SK-N-SH (cell line): ENCODE measurements at regions not wholly inside any gene's neighbourhood (a gene's known extent, or its start where the extent isn't known, plus 50 kb on each side); places are given as distances from the start of the nearest gene placed in this dataset.

Source experiments
- EZH2phosphoT487 ChIP-seq: fragments of 200-600 bp; sonication (generic); IDR thresholded peaks from 2 replicates; pipeline ENCODE4 v1.6.1; 2017; ENCODE audit warnings: low read depth, mixed run types, mild to moderate bottlenecking, antibody characterized with exemption, moderate library complexity, borderline replicate concordance
- GATA2 ChIP-seq: sonication (generic); formaldehyde crosslinking; IDR thresholded peaks from 2 replicates; pipeline ENCODE4 v1.5.0; 2020; ENCODE audit warnings: mild to moderate bottlenecking, missing genetic modification reagents
- JUND ChIP-seq: IDR thresholded peaks from 2 replicates; pipeline ENCODE4 v1.4.0; 2012
- NRF1 ChIP-seq: IDR thresholded peaks from 2 replicates; pipeline ENCODE4 v1.6.1; 2012; ENCODE audit warnings: low read depth, mild to moderate bottlenecking, low read length
- RAD21 ChIP-seq: IDR thresholded peaks from 2 replicates; pipeline ENCODE4 v1.6.1; 2012; ENCODE audit warnings: mild to moderate bottlenecking, low read length
- SIN3A ChIP-seq: IDR thresholded peaks from 2 replicates; pipeline ENCODE4 v1.6.1; 2012; ENCODE audit warnings: low read depth, mild to moderate bottlenecking, low read length, moderate library complexity, borderline replicate concordance
- SMC3 ChIP-seq: IDR thresholded peaks from 2 replicates; pipeline ENCODE4 v1.6.1; 2012; ENCODE audit warnings: low read depth, low read length, improper control_type of control experiment
- TAF1 ChIP-seq: IDR thresholded peaks from 2 replicates; pipeline ENCODE4 v1.6.1; 2012; ENCODE audit warnings: low read depth, mild to moderate bottlenecking, low read length, moderate library complexity, borderline replicate concordance
- TCF12 ChIP-seq: IDR thresholded peaks from 2 replicates; pipeline ENCODE4 v1.4.0; 2012
- TF ChIP-seq, protein P1 (sequence below): fragments of 200-600 bp; sonication (generic); IDR thresholded peaks from 2 replicates; pipeline ENCODE4 v1.6.1; 2017; ENCODE audit warnings: antibody characterized with exemption, mild to moderate bottlenecking, moderate library complexity

DNA sequence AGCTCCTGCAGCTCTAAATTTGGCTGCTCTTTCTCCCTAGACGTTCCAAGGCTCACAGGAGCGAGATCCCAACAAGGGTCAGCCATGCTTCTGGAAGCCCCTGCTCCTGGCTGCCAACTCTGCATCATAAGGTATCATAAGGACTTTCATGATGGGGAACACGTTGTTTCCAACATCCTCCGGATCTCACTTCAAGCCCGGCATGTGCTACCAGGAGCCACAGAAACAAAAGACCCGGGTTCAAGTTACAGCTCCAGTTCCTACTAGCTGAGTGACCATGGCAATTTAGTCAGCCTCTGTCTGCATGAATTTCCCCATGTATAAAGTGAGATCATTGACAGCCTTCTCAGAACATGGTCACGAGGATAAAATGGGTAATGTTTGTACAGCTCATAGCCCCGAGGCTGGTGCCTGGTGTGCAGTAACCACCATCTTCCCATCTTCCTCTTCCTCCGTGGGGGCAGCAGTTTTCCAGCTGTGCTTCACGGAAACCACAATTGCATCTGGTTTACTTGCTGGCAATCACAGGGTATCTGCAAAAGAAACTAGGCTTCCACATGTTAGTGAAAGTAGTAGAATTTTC is 209.0 kb upstream of the ECI2 start:
- TF ChIP-seq SMC3 (no peak), RAD21 (no peak), TAF1 (no peak), JUND (no peak), GATA2 (no peak), EZH2phosphoT487 (no peak), NRF1 (no peak), SIN3A (no peak), TCF12 (no peak)
- TF ChIP-seq, protein P1, sequence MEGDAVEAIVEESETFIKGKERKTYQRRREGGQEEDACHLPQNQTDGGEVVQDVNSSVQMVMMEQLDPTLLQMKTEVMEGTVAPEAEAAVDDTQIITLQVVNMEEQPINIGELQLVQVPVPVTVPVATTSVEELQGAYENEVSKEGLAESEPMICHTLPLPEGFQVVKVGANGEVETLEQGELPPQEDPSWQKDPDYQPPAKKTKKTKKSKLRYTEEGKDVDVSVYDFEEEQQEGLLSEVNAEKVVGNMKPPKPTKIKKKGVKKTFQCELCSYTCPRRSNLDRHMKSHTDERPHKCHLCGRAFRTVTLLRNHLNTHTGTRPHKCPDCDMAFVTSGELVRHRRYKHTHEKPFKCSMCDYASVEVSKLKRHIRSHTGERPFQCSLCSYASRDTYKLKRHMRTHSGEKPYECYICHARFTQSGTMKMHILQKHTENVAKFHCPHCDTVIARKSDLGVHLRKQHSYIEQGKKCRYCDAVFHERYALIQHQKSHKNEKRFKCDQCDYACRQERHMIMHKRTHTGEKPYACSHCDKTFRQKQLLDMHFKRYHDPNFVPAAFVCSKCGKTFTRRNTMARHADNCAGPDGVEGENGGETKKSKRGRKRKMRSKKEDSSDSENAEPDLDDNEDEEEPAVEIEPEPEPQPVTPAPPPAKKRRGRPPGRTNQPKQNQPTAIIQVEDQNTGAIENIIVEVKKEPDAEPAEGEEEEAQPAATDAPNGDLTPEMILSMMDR, result no peak
